ENCODE measurements at regions not wholly inside any gene's neighbourhood (a gene's known extent, or its start where the extent isn't known, plus 50 kb on each side); places are given as distances from the start of the nearest gene placed in this dataset.

DNA sequence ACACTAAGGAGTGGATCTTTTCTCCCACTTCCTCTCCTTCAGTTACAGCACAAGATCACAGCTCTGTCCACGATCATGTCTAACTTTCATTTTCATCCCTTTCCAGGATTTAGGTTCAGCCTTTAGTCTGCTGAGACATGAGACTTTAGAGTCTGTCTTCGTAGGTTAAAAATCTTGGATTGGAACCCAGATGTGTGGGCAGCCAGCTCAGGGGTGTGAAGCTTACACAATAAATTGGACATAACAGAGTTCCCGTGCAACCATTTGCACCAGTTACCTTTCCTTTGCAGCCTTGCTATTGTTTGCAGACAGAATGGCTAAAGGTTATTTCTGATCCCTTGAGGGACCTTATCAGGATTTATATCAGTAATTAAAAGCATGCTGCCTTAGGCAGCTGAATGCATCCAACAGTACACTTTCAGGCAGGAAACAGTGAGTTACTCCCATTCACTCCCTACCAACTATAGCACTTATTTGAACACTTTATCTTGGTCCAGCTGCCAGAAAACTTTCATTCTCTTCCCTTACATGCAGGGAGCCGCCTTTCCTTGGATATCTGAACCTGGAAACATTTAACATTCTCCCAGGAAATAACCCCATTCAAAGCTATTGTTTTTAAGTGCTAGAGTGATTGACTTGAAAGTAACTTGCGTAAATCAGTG lies 87.3 kb downstream of the TMEM100 start (continued):
- TF ChIP-seq YY1 (IDR thresholded peaks at IDR 0.05; ENCODE audit: low read depth) (no peak), GATA2 (CRISPR knock-in tag; IDR thresholded peaks at IDR 0.05) (peak; percentile 81), ELF1 (IDR thresholded peaks at IDR 0.05) (no peak), POLR2AphosphoS5 (IDR thresholded peaks at IDR 0.05; ENCODE audit: low read depth, low read length) (no peak), MXI1 (IDR thresholded peaks at IDR 0.05; ENCODE audit: low read depth, low read length) (no peak), EZH2phosphoT487 (IDR thresholded peaks at IDR 0.05; ENCODE audit: borderline replicate concordance, low read depth) (no peak), NRF1 (IDR thresholded peaks at IDR 0.05; ENCODE audit: low read depth, low read length) (no peak), EP300 (IDR thresholded peaks at IDR 0.05; ENCODE audit: borderline replicate concordance in 1 of 2, low read depth in 1 of 2, low read length in 1 of 2) (peak in 1 of 2 experiments; percentile 65; a peak in 1 of 4 replicates), GABPA (IDR thresholded peaks at IDR 0.05; ENCODE audit: low read depth) (no peak), RAD21 (IDR thresholded peaks at IDR 0.05; ENCODE audit: low read length) (peak; percentile 26; the same call in 1 of the 2 replicates), SIN3A (IDR thresholded peaks at IDR 0.05; ENCODE audit: borderline replicate concordance, low read depth, low read length) (no peak), TEAD4 (IDR thresholded peaks at IDR 0.05; ENCODE audit: borderline replicate concordance, insufficient read depth) (no peak)

DNA sequence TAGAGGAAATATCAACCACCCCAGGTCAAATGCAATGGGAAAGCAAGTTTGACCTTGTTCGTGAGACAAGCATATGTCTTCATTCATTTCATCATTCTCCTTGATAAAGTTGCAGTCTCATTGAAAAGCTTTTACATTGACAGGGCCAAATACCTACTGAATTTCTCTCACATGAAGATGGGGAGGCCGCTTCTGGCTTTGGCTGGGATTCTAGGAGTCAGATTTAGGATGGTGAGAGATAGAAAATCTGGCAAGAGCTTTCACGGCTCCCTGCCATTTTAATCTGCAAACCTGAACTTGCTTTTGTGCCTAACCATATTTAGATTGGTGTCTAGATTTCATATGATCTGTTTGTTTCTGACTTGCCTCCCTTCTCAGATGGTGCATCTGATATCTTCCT lies 88.0 kb downstream of the TMEM100 start:
- ChIA-PET CTCF (interaction anchor here (0.5 to 4.7 kb wide), 9 partner anchors 19 to 587 kb away, joined by 3 to 31 read pairs (median 5); no protein-coding TSS in a partner anchor), POLR2A (interaction anchor here (1.1 kb wide), 1 partner anchor 22 kb away, joined by 4 read pairs; no protein-coding TSS in a partner anchor)
- Histone ChIP-seq H3K79me2 (ENCODE audit: insufficient read depth) (no peaks in the 10 kb centered on the region), H3K36me3 (replicated peaks in 1 of 2; ENCODE audit: control insufficient read depth in 1 of 2, insufficient read depth in 2 of 2, low read length in 1 of 2) (no peaks in the 10 kb centered on the region), H3K9ac (no peak overlapping the region), H3F3A (replicated peaks; ENCODE audit: insufficient read depth) (no peaks in the 10 kb centered on the region), H3K9me2 (no peaks in the 10 kb centered on the region), H3K4me3 (ENCODE audit: low read depth in 2 of 2, low read length in 1 of 2) (no peak overlapping the region), H3K9me3 (no peaks in the 10 kb centered on the region), H3K4me1 (ENCODE audit: control insufficient read depth in 1 of 2, insufficient read depth in 2 of 2, low read depth in 1 of 2, low read length in 1 of 2) (peaks cover 0 to 21% of the 10 kb centered on the region in 2 experiments; a peak in 2 of 4 replicates), H4K20me1 (ENCODE audit: insufficient read depth) (no peaks in the 10 kb centered on the region), H2AFZ (ENCODE audit: low read depth) (no peak overlapping the region), H3K4me2 (no peak overlapping the region), H3K27ac (ENCODE audit: low read depth in 2 of 2, low read length in 1 of 2) (peak overlapping the region in 1 of 2 experiments; percentile 74; a peak in 1 of 4 replicates), H3K27me3 (ENCODE audit: insufficient read depth) (no peaks in the 10 kb centered on the region)
- no peak for TF ChIP-seq FOXJ3 (CRISPR knock-in tag; IDR thresholded peaks at IDR 0.05)
- no peak for TF ChIP-seq POLR2AphosphoS5 (IDR thresholded peaks at IDR 0.05; ENCODE audit: low read depth, low read length)
- no peak for DNase-seq
- WGBS (ENCODE audit: low lambda C conversion rate): 65% methylated on average over 3 of the region's 3 CpGs

DNA sequence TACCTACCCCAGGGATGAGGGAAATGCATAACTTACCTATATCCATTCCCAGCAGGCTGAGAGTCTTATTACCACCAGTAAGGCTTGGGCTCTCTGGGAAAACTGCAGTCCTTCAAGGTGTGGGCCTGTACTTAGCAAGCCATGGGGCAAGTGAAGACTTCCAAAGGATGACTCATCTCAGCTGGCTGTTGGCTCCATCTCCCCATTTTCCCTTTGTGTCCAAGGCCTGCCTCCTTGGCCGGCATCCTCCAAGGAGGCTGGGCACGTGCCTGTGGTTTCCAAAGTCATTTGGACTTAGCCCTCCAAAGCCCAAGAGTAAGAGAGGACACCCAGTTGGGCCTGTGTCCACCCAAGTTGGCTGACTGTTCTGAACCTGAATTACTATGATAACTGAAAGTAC lies 89.8 kb downstream of the TMEM100 start:
- H3K4me2 ChIP-seq: no peak overlapping the region
- H3K4me1 ChIP-seq (ENCODE audit: control insufficient read depth in 1 of 2, insufficient read depth in 2 of 2, low read depth in 1 of 2, low read length in 1 of 2): peaks cover 0 to 21% of the 10 kb centered on the region in 2 experiments; a peak in 2 of 4 replicates
- no peaks in the 10 kb centered on the region for H3K9me3 ChIP-seq
- TF ChIP-seq SMC3 (IDR thresholded peaks at IDR 0.05; ENCODE audit: low read depth, low read length): no peak
- no peak for TF ChIP-seq NRF1 (IDR thresholded peaks at IDR 0.05; ENCODE audit: low read depth, low read length)
- no peak for TF ChIP-seq TEAD4 (IDR thresholded peaks at IDR 0.05; ENCODE audit: borderline replicate concordance, insufficient read depth)
- no peak for TF ChIP-seq MEF2A (IDR thresholded peaks at IDR 0.05; ENCODE audit: borderline replicate concordance, low read depth)
- TF ChIP-seq GABPA (IDR thresholded peaks at IDR 0.05; ENCODE audit: low read depth): no peak
- no peak for TF ChIP-seq FOXJ3 (CRISPR knock-in tag; IDR thresholded peaks at IDR 0.05)
- TF ChIP-seq ELF1 (IDR thresholded peaks at IDR 0.05): no peak
- TF ChIP-seq JUND (IDR thresholded peaks at IDR 0.05): no peak
- H2AFZ ChIP-seq (ENCODE audit: low read depth): no peak overlapping the region
- H3K9me2 ChIP-seq: no peaks in the 10 kb centered on the region
- ChIA-PET POLR2A (no interaction called here), CTCF (interaction anchor here (1.3 to 3.5 kb wide), 8 partner anchors 9 to 138 kb away, joined by 3 to 16 read pairs (median 6); no protein-coding TSS in a partner anchor)
- no peak for DNase-seq
- 63% methylated on average over 2 of the region's 2 CpGs for WGBS (ENCODE audit: low lambda C conversion rate)
- no peaks in the 10 kb centered on the region for H4K20me1 ChIP-seq (ENCODE audit: insufficient read depth)
- H3K4me3 ChIP-seq (ENCODE audit: low read depth in 2 of 2, low read length in 1 of 2): no peak overlapping the region
- H3K36me3 ChIP-seq (replicated peaks in 1 of 2; ENCODE audit: control insufficient read depth in 1 of 2, insufficient read depth in 2 of 2, low read length in 1 of 2): no peaks in the 10 kb centered on the region
- no peak overlapping the region; a peak in 1 of 4 replicates for H3K27ac ChIP-seq (ENCODE audit: low read depth in 2 of 2, low read length in 1 of 2)
- H3K9ac ChIP-seq: no peak overlapping the region
- no peaks in the 10 kb centered on the region for H3K79me2 ChIP-seq (ENCODE audit: insufficient read depth)
- H3F3A ChIP-seq (replicated peaks; ENCODE audit: insufficient read depth): no peaks in the 10 kb centered on the region
- no peaks in the 10 kb centered on the region for H3K27me3 ChIP-seq (ENCODE audit: insufficient read depth)
